Right kidney (tissue), 1 donor: ENCODE measurements at regions not wholly inside any gene's neighbourhood (a gene's known extent, or its start where the extent isn't known, plus 50 kb on each side); places are given as distances from the start of the nearest gene placed in this dataset.

ENCODE experiments used
- DNase-seq: peaks from one replicate; pipeline ENCODE4 v3.0.0-alpha.2; 2016

- DNase-seq: no peak
Measured at GRCh38 chr15:66848686-66849392, 146.8 kb downstream of the SMAD6 start.

- no peak for DNase-seq
Measured at GRCh38 chr15:66849393-66849745, 147.3 kb downstream of the SMAD6 start.

- no peak for DNase-seq
Measured at GRCh38 chr15:66849746-66850077, 147.7 kb downstream of the SMAD6 start.

GRCh38 chr15:66850078-66850991 lies 148.3 kb downstream of the SMAD6 start:
- peak; percentile 27 for DNase-seq

GRCh38 chr15:66850996-66851310 lies 148.9 kb downstream of the SMAD6 start:
- no peak for DNase-seq

- peak; percentile 88 for DNase-seq
Measured at GRCh38 chr15:66851311-66852063, 149.5 kb downstream of the SMAD6 start.

GRCh38 chr15:66852064-66852905 lies 150.2 kb downstream of the SMAD6 start:
- peak; percentile 27 for DNase-seq

GRCh38 chr15:66854012-66854965 lies 152.3 kb downstream of the SMAD6 start:
- no peak for DNase-seq

GRCh38 chr15:66855041-66855440 lies 153.0 kb downstream of the SMAD6 start:
- no peak for DNase-seq

GRCh38 chr15:66857694-66858093 lies 155.7 kb downstream of the SMAD6 start:
- DNase-seq: no peak

- DNase-seq: no peak
Measured at GRCh38 chr15:66858423-66859207, 156.6 kb downstream of the SMAD6 start.

GRCh38 chr15:66859688-66860253 lies 157.7 kb downstream of the SMAD6 start:
- no peak for DNase-seq

- DNase-seq: no peak
Measured at GRCh38 chr15:66860844-66861243, 158.8 kb downstream of the SMAD6 start.

GRCh38 chr15:66862111-66862939 lies 160.3 kb downstream of the SMAD6 start:
- DNase-seq: no peak

- DNase-seq: peak; percentile 78
Measured at GRCh38 chr15:66862940-66863335, 160.9 kb downstream of the SMAD6 start.

GRCh38 chr15:66863390-66864085 lies 161.5 kb downstream of the SMAD6 start:
- DNase-seq: no peak

- DNase-seq: no peak
Measured at GRCh38 chr15:66864086-66864830, 162.2 kb downstream of the SMAD6 start.

GRCh38 chr15:66864871-66865281 lies 162.8 kb downstream of the SMAD6 start:
- no peak for DNase-seq
